H1 (cell line): ENCODE measurements at regions not wholly inside any gene's neighbourhood (a gene's known extent, or its start where the extent isn't known, plus 50 kb on each side); places are given as distances from the start of the nearest gene placed in this dataset.

Experiments
- CTCF ChIA-PET: fragments of 300-600 bp; sonication (Branson Sonifier 250); formaldehyde crosslinking; loops from one replicate; lab custom pipeline; 2021; ENCODE audit not compliant: partially characterized antibody; lab: Charles Lee
- POLR2A ChIA-PET: fragments of 300-600 bp; sonication (Branson Sonifier 250); formaldehyde crosslinking; loops from one replicate; lab custom pipeline; 2021; ENCODE audit warnings: inconsistent platforms; ENCODE audit not compliant: partially characterized antibody; lab: Charles Lee
- DNase-seq, 2 experiments: peaks; one replicate each; pipeline versions ENCODE4 v3.0.0 to v3.0.0-alpha.2; 2010 to 2022; ENCODE audit warnings: low spot score in 2 of 2, low read depth in 1 of 2, mixed read lengths in 1 of 2
- FAIRE-seq: peaks from 2 replicates; lab custom pipeline; 2011; peaks lifted over from hg19 to GRCh38; lab: Jason Lieb, UNC
- H2AFZ ChIP-seq: 2 replicates; pipeline ENCODE4 v1.8.1; 2012; ENCODE audit warnings: low read length, inconsistent platforms
- H2AK5ac ChIP-seq: 2 replicates; pipeline ENCODE4 v1.6.1; 2013; ENCODE audit warnings: low read depth, low read length
- H2BK120ac ChIP-seq: replicated peaks from 2 replicates; pipeline ENCODE3; 2013; ENCODE audit warnings: low read depth, low read length, inconsistent platforms
- H2BK12ac ChIP-seq: 2 replicates; pipeline ENCODE4 v1.6.1; 2013; ENCODE audit warnings: low read depth, low read length
- H2BK15ac ChIP-seq: 2 replicates; pipeline ENCODE4 v1.6.1; 2013; ENCODE audit warnings: low read length
- H2BK20ac ChIP-seq: 2 replicates; pipeline ENCODE4 v1.6.1; 2013; ENCODE audit warnings: low read length
- H2BK5ac ChIP-seq: 2 replicates; pipeline ENCODE4 v1.6.1; 2013; ENCODE audit warnings: low read depth, low read length
- H3K14ac ChIP-seq: 2 replicates; pipeline ENCODE4 v1.6.1; 2013; ENCODE audit warnings: inconsistent platforms; ENCODE audit not compliant: insufficient read length
- H3K18ac ChIP-seq: 2 replicates; pipeline ENCODE4 v1.6.1; 2013; ENCODE audit warnings: low read length; ENCODE audit errors: extremely low read depth
- H3K23ac ChIP-seq: 2 replicates; pipeline ENCODE4 v1.6.1; 2013; ENCODE audit warnings: inconsistent platforms; ENCODE audit not compliant: insufficient read length
- H3K23me2 ChIP-seq: 2 replicates; pipeline ENCODE4 v1.6.1; 2013; ENCODE audit warnings: low read depth, low read length
- H3K27ac ChIP-seq: 2 replicates; pipeline ENCODE4 v1.6.1; 2011; ENCODE audit warnings: low read depth, low read length, inconsistent platforms
- H3K27me3 ChIP-seq, 4 experiments: replicated peaks in 1 of 4; 1 replicate in 1 of 4; 2 replicates in 3 of 4; pipeline versions ENCODE4 v1.6.1 to v1.8.1; 2011 to 2013; ENCODE audit warnings: low read length in 3 of 4, mild to moderate bottlenecking in 3 of 4, inconsistent platforms in 2 of 4, mixed read lengths in 2 of 4, moderate library complexity in 1 of 4; ENCODE audit not compliant: control insufficient read depth in 3 of 4, insufficient read depth in 3 of 4; ENCODE audit errors: extremely low read depth in 1 of 4
- H3K36me3 ChIP-seq, 4 experiments: 2 replicates each; pipeline versions ENCODE4 v1.6.1 to v1.8.1; 2011 to 2013; ENCODE audit warnings: mild to moderate bottlenecking in 4 of 4, low read length in 3 of 4, moderate library complexity in 2 of 4, control low read depth in 1 of 4, inconsistent platforms in 1 of 4; ENCODE audit not compliant: insufficient read depth in 4 of 4, control insufficient read depth in 2 of 4
- H3K4ac ChIP-seq: replicated peaks from 2 replicates; pipeline ENCODE3; 2013; ENCODE audit warnings: low read length, low read depth, mixed read lengths, inconsistent platforms; ENCODE audit not compliant: insufficient read length
- H3K4me1 ChIP-seq, 4 experiments: replicated peaks in 1 of 4; 1 replicate in 1 of 4; 2 replicates in 3 of 4; pipeline versions ENCODE4 v1.6.1 to v1.8.1; 2011 to 2013; ENCODE audit warnings: low read length in 3 of 4, inconsistent platforms in 2 of 4, mixed read lengths in 1 of 4; ENCODE audit not compliant: insufficient read depth in 4 of 4, control insufficient read depth in 3 of 4
- H3K4me2 ChIP-seq, 2 experiments: 2 replicates each; pipeline versions ENCODE4 v1.6.1 to v1.8.1; 2011 to 2013; ENCODE audit warnings: low read depth in 2 of 2, low read length in 2 of 2, control low read depth in 1 of 2, inconsistent platforms in 1 of 2, mild to moderate bottlenecking in 1 of 2; ENCODE audit not compliant: insufficient read depth in 1 of 2
- H3K4me3 ChIP-seq, 4 experiments: fragments of 200-600, 300-600 bp in 1 of 4; sonication (generic), shearing (Covaris generic), sonication (Bioruptor Twin) in 1 of 4; 2 replicates each; pipeline versions ENCODE4 v1.5.1 to v1.8.1; 2011 to 2016; ENCODE audit warnings: low read length in 4 of 4, low read depth in 3 of 4, control low read depth in 2 of 4, inconsistent platforms in 2 of 4, mild to moderate bottlenecking in 2 of 4, mixed read lengths in 1 of 4, moderate library complexity in 1 of 4; ENCODE audit not compliant: insufficient read depth in 2 of 4; ENCODE audit errors: extremely low read depth in 1 of 4
- H3K56ac ChIP-seq: replicated peaks from 2 replicates; pipeline ENCODE3; 2013; ENCODE audit warnings: low read depth, mild to moderate bottlenecking, mixed read lengths, low read length, inconsistent platforms; ENCODE audit not compliant: insufficient read length
- H3K79me1 ChIP-seq: 2 replicates; pipeline ENCODE4 v1.6.1; 2013; ENCODE audit warnings: low read depth, low read length, control low read depth
- H3K79me2 ChIP-seq, 2 experiments: 2 replicates each; pipeline versions ENCODE4 v1.6.1 to v1.8.1; 2012 to 2013; ENCODE audit warnings: low read length in 2 of 2, mild to moderate bottlenecking in 2 of 2, inconsistent platforms in 1 of 2; ENCODE audit not compliant: insufficient read depth in 2 of 2, control insufficient read depth in 1 of 2
- H3K9ac ChIP-seq, 4 experiments: replicated peaks in 1 of 4; 1 replicate in 1 of 4; 2 replicates in 3 of 4; pipeline versions ENCODE4 v1.6.1 to v1.8.1; 2011 to 2013; ENCODE audit warnings: low read depth in 3 of 4, low read length in 3 of 4, control low read depth in 2 of 4, mild to moderate bottlenecking in 2 of 4, moderate library complexity in 2 of 4, inconsistent platforms in 1 of 4; ENCODE audit errors: extremely low read depth in 1 of 4
- H3K9me3 ChIP-seq, 2 experiments: 2 replicates each; pipeline versions ENCODE4 v1.6.1 to v1.8.1; 2012 to 2013; ENCODE audit warnings: mild to moderate bottlenecking in 2 of 2, moderate library complexity in 2 of 2, control low read depth in 1 of 2, inconsistent platforms in 1 of 2, low read depth in 1 of 2, low read length in 1 of 2, mixed read lengths in 1 of 2; ENCODE audit not compliant: insufficient read depth in 2 of 2
- H4K20me1 ChIP-seq, 2 experiments: replicated peaks in 1 of 2; 2 replicates each; pipeline versions ENCODE3 to v1.8.1; 2011 to 2013; ENCODE audit warnings: inconsistent platforms in 2 of 2, low read length in 2 of 2, mild to moderate bottlenecking in 1 of 2; ENCODE audit not compliant: insufficient read depth in 2 of 2, control insufficient read depth in 1 of 2
- H4K5ac ChIP-seq: 2 replicates; pipeline ENCODE4 v1.6.1; 2013; ENCODE audit warnings: low read length, low read depth, mixed read lengths, inconsistent platforms; ENCODE audit not compliant: insufficient read length
- H4K8ac ChIP-seq: 2 replicates; pipeline ENCODE4 v1.8.0; 2013; ENCODE audit warnings: mild to moderate bottlenecking, moderate library complexity, low read length, inconsistent platforms; ENCODE audit not compliant: insufficient read depth; ENCODE audit errors: extremely low read depth
- H4K91ac ChIP-seq: replicated peaks from 2 replicates; pipeline ENCODE3; 2013; ENCODE audit warnings: low read length, mixed read lengths, inconsistent platforms; ENCODE audit not compliant: insufficient read length
- CTBP2 ChIP-seq: IDR thresholded peaks from 2 replicates; pipeline ENCODE4 v1.7.0; 2011; ENCODE audit warnings: borderline replicate concordance, mild to moderate bottlenecking, moderate library complexity, mixed read lengths, low read length; ENCODE audit not compliant: insufficient read depth, insufficient read length
- HDAC2 ChIP-seq, 2 experiments: fragments of 300-600 bp in 1 of 2; sonication (generic) in 1 of 2; IDR thresholded peaks; 2 replicates each; pipeline ENCODE4 v1.6.1; 2011 to 2012; ENCODE audit warnings: low read depth in 2 of 2, low read length in 2 of 2, mild to moderate bottlenecking in 2 of 2, moderate library complexity in 2 of 2, borderline replicate concordance in 1 of 2, inconsistent platforms in 1 of 2
- SP2 ChIP-seq: IDR thresholded peaks from 2 replicates; pipeline ENCODE4 v1.6.1; 2012; ENCODE audit warnings: mild to moderate bottlenecking, low read length, inconsistent platforms
- SP4 ChIP-seq: IDR thresholded peaks from 2 replicates; pipeline ENCODE4 v1.6.1; 2012; ENCODE audit warnings: low read length, inconsistent platforms
- YY1 ChIP-seq: IDR thresholded peaks from 2 replicates; pipeline ENCODE4 v1.6.1; 2011; ENCODE audit warnings: low read depth, mild to moderate bottlenecking, low read length
- WGBS, 2 experiments: shearing (Covaris generic) in 1 of 2; methylation state at CpG; one replicate each; pipeline versions ENCODE4 v1.1.6 to v1.1.7; 2013 to 2015; ENCODE audit warnings: low lambda C conversion rate in 2 of 2, mixed read lengths in 2 of 2, inconsistent platforms in 1 of 2, low coverage in 1 of 2, missing lambda C conversion rate in 1 of 2; ENCODE audit not compliant: insufficient replicate concordance in 2 of 2, insufficient coverage in 1 of 2, insufficient read length in 1 of 2; ENCODE audit errors: extremely low coverage in 1 of 2, missing lambda C conversion rate in 1 of 2; 5-methylcytosine and 5-hydroxymethylcytosine counted together

GRCh38 chr5:158344376-158344775 lies 485.4 kb upstream of the CLINT1 start:
- Histone ChIP-seq H3K4ac (no peak overlapping the region), H2BK5ac (no peak overlapping the region), H2AK5ac (no peak overlapping the region), H3K79me1 (no peaks in the 10 kb centered on the region), H3K27ac (no peak overlapping the region), H2BK120ac (no peak overlapping the region), H2BK20ac (no peak overlapping the region), H3K4me1 (no peaks in the 10 kb centered on the region), H4K8ac (no peak overlapping the region), H3K9ac (no peak overlapping the region), H3K4me2 (no peak overlapping the region), H3K27me3 (no peaks in the 10 kb centered on the region), H3K36me3 (no peaks in the 10 kb centered on the region), H3K9me3 (0 out of 4 replicates have a peak, but pooled peaks cover 0 to 5% of the 10 kb centered on the region in 2 experiments), H4K20me1 (no peaks in the 10 kb centered on the region), H4K5ac (no peak overlapping the region), H2AFZ (no peak overlapping the region), H2BK12ac (no peak overlapping the region), H2BK15ac (no peak overlapping the region), H3K14ac (no peak overlapping the region), H4K91ac (no peak overlapping the region), H3K4me3 (no peak overlapping the region), H3K79me2 (no peaks in the 10 kb centered on the region), H3K56ac (no peak overlapping the region), H3K23me2 (no peaks in the 10 kb centered on the region), H3K23ac (no peak overlapping the region), H3K18ac (no peak overlapping the region)
- POLR2A ChIA-PET: no interaction called here
- 94% methylated on average over 2 of the region's 2 CpGs; no CpG with 5 or more reads in 1 of the 2 experiments for WGBS, 2 experiments
- FAIRE-seq (no peak), DNase-seq (no peak)
- CTCF ChIA-PET: no interaction called here
- TF ChIP-seq CTBP2 (no peak), SP2 (no peak), SP4 (no peak), YY1 (no peak), HDAC2 (IDR thresholded peaks at IDR 0.05; ENCODE audit: borderline replicate concordance in 1 of 2, low read depth in 2 of 2, low read length in 2 of 2) (no peak)
